NCI-H748 treated with DMSO at 0.1 percent for 48 hours (cell line): ENCODE measurements at regions not wholly inside any gene's neighbourhood (a gene's known extent, or its start where the extent isn't known, plus 50 kb on each side); places are given as distances from the start of the nearest gene placed in this dataset.
"Not testable (repeated sequence)": the region's sequence is repeated elsewhere in the genome, so short reads cannot be mapped to it uniquely, and the experiment has no call there.

Source experiments
- DNase-seq: peaks from one replicate; lab custom pipeline; 2025; lab: John Stamatoyannopoulos, UW

GRCh38 chr2:53536583-53537361, 230.8 kb upstream of the CHAC2 start:
- DNase-seq: no peak

GRCh38 chr2:53535234-53535840, 232.3 kb upstream of the CHAC2 start:
- DNase-seq: no peak

DNA sequence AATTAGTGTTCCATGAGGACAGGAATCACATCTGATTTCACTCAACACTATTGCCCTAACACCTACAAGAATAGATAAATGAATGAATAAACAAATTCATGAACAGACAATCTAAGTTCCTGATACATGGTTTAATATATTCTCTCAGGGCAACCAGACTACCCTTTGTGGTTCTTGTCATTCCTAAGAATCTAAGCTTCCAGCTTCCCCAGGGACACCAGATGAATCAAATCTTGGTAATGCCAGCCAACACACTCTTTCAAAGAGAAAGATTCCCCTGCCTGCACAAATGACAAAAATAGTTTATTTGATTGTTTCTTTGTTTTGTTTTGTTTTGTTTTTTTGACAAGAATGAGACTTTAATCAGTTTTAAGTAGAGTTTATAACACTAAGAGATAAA, 237.5 kb upstream of the CHAC2 start:
- no peak for DNase-seq

- DNase-seq: no peak
Observed at GRCh38 chr2:53527056-53527455, 240.5 kb upstream of the CHAC2 start.

- DNase-seq: peak; percentile 54
Observed at GRCh38 chr2:53519918-53520841, 247.4 kb upstream of the CHAC2 start.

DNA sequence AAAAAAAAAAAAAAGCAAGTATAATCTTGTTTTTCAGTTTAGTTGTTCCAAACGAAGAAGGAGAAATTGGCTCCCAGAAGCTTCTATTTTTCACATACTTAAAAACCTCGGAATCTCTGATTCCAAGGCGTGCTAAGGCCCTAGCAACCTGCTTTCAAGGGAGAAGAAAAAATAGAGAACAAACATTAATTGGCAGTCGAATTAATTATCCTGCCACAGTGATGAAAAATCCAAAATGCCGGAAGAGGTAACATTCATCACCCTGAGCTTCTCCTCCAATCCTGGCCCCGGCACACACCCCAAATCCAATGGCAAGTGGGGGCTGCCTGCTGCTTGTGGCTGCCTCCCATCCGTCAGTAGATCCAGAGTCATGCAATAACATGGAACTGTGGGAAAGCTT, 250.2 kb upstream of the CHAC2 start:
- DNase-seq: no peak

DNA sequence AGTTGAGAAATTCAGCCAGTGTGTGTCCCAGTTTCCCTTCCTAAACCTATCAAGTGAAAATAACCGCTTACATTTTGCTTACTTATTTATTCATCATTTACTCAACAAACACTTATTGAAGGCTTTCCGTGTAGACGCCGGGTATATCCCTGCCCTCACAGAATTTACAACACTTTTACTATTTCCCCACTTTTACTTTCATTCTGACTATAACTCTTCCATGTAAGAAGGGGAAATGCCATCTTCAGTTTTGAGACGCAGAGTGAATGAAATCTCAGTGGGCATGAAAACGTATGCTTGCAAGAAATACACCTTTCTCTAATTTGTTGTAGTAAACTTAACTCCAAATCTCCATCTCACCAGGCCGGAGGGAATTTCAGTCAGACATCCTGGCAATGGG, 251.0 kb upstream of the CHAC2 start:
- no peak for DNase-seq

- no peak for DNase-seq
Observed at GRCh38 chr2:53515435-53516332, 251.9 kb upstream of the CHAC2 start.

GRCh38 chr2:53513167-53513666, 254.4 kb upstream of the CHAC2 start:
- no peak for DNase-seq

DNA sequence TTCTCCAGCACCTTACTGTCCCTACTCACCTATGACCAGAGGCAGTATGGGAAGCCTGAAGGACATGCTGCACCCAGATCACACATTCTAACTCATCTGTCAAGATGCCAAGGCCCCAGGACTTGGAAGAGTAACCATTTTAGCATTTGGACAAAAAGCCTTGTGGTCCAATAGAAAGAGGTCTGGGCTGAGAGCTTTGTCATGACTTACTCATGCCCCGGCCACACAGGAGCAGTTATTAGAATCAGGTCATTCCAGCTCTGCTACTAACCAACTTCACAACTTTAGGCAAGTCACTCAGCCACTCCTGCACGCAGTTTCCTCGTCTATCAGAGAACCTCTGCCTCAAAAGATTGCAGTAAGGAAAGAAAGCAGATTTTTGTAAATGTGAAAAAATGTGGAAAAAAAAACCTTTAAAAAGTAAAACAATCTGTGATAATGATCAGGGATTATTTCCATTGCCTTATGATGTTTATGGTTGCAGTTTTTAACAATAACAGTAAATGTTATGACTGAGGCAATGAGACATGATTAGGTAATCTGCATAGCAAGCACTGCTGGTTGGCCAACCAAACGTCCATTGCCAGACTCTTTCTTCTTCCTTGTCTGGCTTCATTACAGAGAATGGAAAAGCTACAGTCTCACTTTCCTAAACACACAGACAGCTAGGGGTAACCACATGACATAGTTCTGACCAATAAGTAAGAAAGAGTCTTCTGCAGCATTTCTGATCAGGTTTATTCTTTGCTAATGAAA, 255.4 kb upstream of the CHAC2 start:
- no peak for DNase-seq

GRCh38 chr2:53511549-53511948, 256.1 kb upstream of the CHAC2 start:
- DNase-seq: no peak

GRCh38 chr2:53510401-53510800, 257.2 kb upstream of the CHAC2 start:
- DNase-seq: no peak

GRCh38 chr2:53509831-53510388, 257.7 kb upstream of the CHAC2 start:
- DNase-seq: peak; percentile 59

- DNase-seq: no peak
Observed at GRCh38 chr2:53508667-53509066, 258.9 kb upstream of the CHAC2 start.

GRCh38 chr2:53507070-53507469, 260.5 kb upstream of the CHAC2 start:
- DNase-seq: not testable (repeated sequence)

DNA sequence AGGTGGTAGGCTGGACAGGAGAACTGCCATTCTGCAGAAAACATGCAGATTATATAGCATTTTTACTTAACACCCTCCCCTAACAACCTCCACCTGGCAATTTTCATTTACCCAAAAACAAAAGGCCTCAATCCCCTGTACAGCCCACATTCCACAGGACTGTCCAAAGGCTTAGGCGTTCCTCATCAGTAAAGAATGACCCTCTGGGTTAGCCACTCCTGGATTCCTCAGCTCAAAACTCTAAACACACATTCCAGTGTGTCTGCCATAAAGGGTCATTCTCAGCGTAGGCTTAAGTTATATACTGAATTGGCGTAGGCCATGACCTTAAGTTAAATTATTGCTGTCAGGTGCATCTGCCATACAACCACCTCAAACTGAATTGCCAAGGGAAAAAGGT, 261.8 kb upstream of the CHAC2 start:
- DNase-seq: no peak

DNA sequence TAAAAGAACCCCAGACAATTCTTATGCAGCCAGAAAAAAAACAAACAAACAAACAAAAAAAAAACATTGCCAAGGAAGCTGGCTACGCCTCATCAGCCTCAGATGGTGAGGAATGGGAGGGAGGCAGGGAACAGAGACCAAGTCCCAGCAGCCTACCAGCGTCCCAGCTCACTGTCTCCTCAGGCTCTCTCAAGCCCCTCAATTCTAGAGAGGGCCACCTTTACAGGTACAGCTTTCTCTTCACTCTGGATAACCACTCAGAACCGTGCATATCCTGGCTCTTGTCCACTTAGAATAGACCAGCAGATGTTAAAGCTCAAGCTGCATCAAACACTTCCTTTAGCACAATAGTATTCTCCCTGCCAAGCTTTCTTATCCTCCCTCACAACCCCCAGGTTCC, 263.1 kb upstream of the CHAC2 start:
- DNase-seq: no peak

DNA sequence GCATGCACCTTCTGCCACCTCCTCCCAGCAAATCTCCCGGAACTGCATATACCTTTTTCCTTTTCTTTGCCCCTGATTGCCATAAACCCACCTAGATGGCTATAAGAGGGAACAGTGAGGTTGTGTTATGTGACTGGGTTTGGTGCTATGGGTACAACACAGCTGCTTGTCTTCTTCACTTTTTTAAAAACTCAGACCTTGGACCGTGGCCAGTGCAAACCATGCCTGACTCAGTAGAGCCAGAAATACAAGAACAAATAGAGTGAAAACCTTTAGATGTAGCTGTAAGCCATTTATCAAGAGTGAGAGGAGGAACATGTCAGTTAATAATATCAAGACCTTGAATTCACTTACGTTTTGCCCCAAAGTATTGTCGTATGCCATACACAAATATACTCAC, 267.4 kb upstream of the CHAC2 start:
- DNase-seq: no peak

- DNase-seq: no peak
Observed at GRCh38 chr2:53498210-53498609, 269.4 kb upstream of the CHAC2 start.

DNA sequence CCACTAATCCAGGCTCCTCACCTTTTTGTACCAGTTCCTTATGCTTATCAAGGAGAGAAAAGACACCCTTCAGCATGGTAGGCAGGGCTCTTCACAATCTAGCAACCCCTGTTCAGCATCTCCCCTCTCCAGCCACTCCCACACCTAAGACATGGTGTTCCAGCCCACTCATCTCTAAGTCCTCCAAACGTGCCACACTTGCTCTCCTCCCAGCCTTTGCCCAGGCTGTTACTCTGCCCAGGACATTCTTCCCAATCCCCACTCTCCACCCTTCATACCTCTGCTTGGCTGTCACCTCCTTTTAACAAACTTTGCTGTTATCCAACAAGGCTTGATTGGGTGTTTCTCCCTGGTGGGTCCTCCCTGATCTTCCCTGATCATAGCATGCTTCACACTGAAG, 270.6 kb upstream of the CHAC2 start:
- DNase-seq: no peak
